ENCODE measurements at regions not wholly inside any gene's neighbourhood (a gene's known extent, or its start where the extent isn't known, plus 50 kb on each side); places are given as distances from the start of the nearest gene placed in this dataset.

- DNase-seq, result no peak
- no peaks in the 10 kb centered on the region for H3K27me3 Mint-ChIP-seq (ENCODE audit: insufficient read depth)
- H3K27ac Mint-ChIP-seq, result no peak overlapping the region
- no peaks in the 10 kb centered on the region for H3K4me1 Mint-ChIP-seq (ENCODE audit: low read depth)
- TF ChIP-seq CTCF (IDR thresholded peaks at IDR 0.05), result no peak
- H3K36me3 Mint-ChIP-seq (ENCODE audit: low read depth), result no peaks in the 10 kb centered on the region
- no peak overlapping the region for H3K4me3 Mint-ChIP-seq
- peaks cover 33% of the 10 kb centered on the region for H3K9me3 Mint-ChIP-seq
Measured at GRCh38 chr5:4700871-4701270, 439.3 kb upstream of the ADAMTS16 start.

DNA sequence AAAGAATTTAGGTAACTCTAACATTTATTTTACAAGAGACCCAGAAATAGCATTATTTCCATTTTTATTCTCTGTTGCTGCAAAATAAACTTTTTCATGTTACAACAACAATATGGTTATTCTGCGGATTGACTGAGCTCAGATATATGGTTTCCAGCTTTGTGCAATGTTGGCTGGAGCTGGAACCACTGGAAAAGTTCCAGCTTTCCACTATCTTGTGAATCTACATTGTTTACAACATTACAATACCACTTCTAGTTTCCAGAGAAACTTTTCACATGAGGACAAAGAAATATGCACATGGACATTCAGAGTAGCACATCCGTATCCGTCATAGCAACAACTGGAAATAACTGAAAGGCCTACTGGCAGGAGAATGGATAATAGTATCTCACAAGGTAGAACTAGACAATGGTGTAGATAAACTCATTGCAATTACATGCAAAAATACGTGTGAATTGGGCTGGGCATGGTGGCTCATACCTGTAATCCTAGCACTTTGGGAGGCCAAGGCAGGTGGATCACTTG is 436.1 kb upstream of the ADAMTS16 start:
- no peak for TF ChIP-seq CTCF (IDR thresholded peaks at IDR 0.05)
- H3K27ac Mint-ChIP-seq, result no peak overlapping the region
- no peak for DNase-seq
- no peak overlapping the region for H3K4me3 Mint-ChIP-seq
- peaks cover 45% of the 10 kb centered on the region for H3K9me3 Mint-ChIP-seq
- H3K27me3 Mint-ChIP-seq (ENCODE audit: insufficient read depth), result no peaks in the 10 kb centered on the region
- H3K4me1 Mint-ChIP-seq (ENCODE audit: low read depth), result no peaks in the 10 kb centered on the region
- H3K36me3 Mint-ChIP-seq (ENCODE audit: low read depth), result no peaks in the 10 kb centered on the region

GRCh38 chr5:4704951-4705350 is 435.2 kb upstream of the ADAMTS16 start:
- H3K4me3 Mint-ChIP-seq, result no peak overlapping the region
- no peak for TF ChIP-seq CTCF (IDR thresholded peaks at IDR 0.05)
- no peak for DNase-seq
- peaks cover 54% of the 10 kb centered on the region for H3K9me3 Mint-ChIP-seq
- H3K27ac Mint-ChIP-seq, result no peak overlapping the region
- no peaks in the 10 kb centered on the region for H3K27me3 Mint-ChIP-seq (ENCODE audit: insufficient read depth)
- H3K36me3 Mint-ChIP-seq (ENCODE audit: low read depth), result no peaks in the 10 kb centered on the region
- H3K4me1 Mint-ChIP-seq (ENCODE audit: low read depth), result no peaks in the 10 kb centered on the region

DNA sequence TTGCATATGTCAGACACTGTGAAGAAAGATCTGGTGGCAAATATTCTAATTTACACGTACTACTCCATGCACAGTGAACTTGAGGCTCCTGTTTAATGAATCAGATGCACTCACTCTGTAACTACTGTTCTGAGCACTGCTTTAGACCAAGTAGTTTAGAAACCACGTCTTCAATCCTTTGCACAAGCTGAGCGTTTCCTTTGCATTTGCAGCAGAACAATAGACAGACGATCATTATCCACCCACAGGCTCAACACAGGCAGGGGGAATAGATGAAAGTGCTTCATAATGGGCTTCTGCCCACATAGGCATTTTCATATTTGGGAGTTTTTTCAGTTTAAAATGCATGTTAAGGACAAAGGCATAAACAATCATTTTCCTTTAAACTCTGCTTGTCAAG is 423.3 kb upstream of the ADAMTS16 start:
- TF ChIP-seq CTCF (IDR thresholded peaks at IDR 0.05), result no peak

GRCh38 chr5:4717446-4717845 is 422.7 kb upstream of the ADAMTS16 start:
- Mint-ChIP-seq H3K9me3 (peaks cover 60% of the 10 kb centered on the region), H3K4me3 (no peak overlapping the region), H3K27me3 (ENCODE audit: insufficient read depth) (no peaks in the 10 kb centered on the region; the same call in 1 of the 2 replicates), H3K4me1 (ENCODE audit: low read depth) (no peaks in the 10 kb centered on the region), H3K27ac (no peak overlapping the region), H3K36me3 (ENCODE audit: low read depth) (peaks cover 6% of the 10 kb centered on the region; the same call in 1 of the 2 replicates)
- TF ChIP-seq CTCF (IDR thresholded peaks at IDR 0.05), result no peak
- no peak for DNase-seq

More for the DNA sequence above, 423.3 kb upstream of the ADAMTS16 start:
- H3K9me3 Mint-ChIP-seq, result peaks cover 63% of the 10 kb centered on the region
- H3K27ac Mint-ChIP-seq, result no peak overlapping the region
- H3K4me1 Mint-ChIP-seq (ENCODE audit: low read depth), result no peaks in the 10 kb centered on the region
- no peak overlapping the region for H3K4me3 Mint-ChIP-seq
- peaks cover 6% of the 10 kb centered on the region; the same call in 1 of the 2 replicates for H3K36me3 Mint-ChIP-seq (ENCODE audit: low read depth)
- DNase-seq, result no peak
- H3K27me3 Mint-ChIP-seq (ENCODE audit: insufficient read depth), result no peaks in the 10 kb centered on the region; the same call in 1 of the 2 replicates

- no peaks in the 10 kb centered on the region; the same call in 1 of the 2 replicates for H3K27me3 Mint-ChIP-seq (ENCODE audit: insufficient read depth)
- peaks cover 6% of the 10 kb centered on the region; the same call in 1 of the 2 replicates for H3K36me3 Mint-ChIP-seq (ENCODE audit: low read depth)
- TF ChIP-seq CTCF (IDR thresholded peaks at IDR 0.05), result no peak
- no peak for DNase-seq
- H3K27ac Mint-ChIP-seq, result no peak overlapping the region
- no peak overlapping the region for H3K4me3 Mint-ChIP-seq
- peaks cover 61% of the 10 kb centered on the region for H3K9me3 Mint-ChIP-seq
- no peaks in the 10 kb centered on the region for H3K4me1 Mint-ChIP-seq (ENCODE audit: low read depth)
Measured at GRCh38 chr5:4720831-4721230, 419.3 kb upstream of the ADAMTS16 start.
